GM21526 (cell line): ENCODE measurements at regions not wholly inside any gene's neighbourhood (a gene's known extent, or its start where the extent isn't known, plus 50 kb on each side); places are given as distances from the start of the nearest gene placed in this dataset.

Experiments
- ATAC-seq: cut with Tn5 transposase; IDR thresholded peaks from one replicate; pipeline ENCODE4 v1.9.1; 2021; ENCODE audit warnings: moderate library complexity; ENCODE audit not compliant: unreplicated experiment, low FRiP score

GRCh38 chr18:73807551-73808192 is 340.0 kb downstream of the FBXO15 start:
- no peak for ATAC-seq

DNA sequence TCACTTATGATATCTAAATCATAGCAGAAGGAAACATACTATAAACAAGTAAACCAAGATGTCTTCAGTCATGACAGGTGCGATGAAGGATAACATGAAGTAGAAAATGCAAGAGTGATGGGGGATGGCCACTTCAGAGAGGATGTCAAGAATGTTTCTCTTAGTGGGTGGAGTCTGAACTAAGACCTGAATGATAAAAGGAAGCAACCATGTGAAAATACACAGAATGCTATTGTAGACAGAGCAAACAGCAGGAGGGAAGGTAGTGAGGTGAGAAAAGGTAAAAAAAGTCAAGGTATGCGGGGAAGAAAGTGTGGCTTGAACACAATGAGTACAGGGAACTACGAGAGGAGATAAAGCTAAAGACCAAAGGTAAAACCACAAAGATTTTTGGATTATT is 341.6 kb downstream of the FBXO15 start:
- no peak for ATAC-seq

- ATAC-seq = no peak
Measured at GRCh38 chr18:73797419-73797818, 350.2 kb downstream of the FBXO15 start.

- no peak for ATAC-seq
Measured at GRCh38 chr18:73793386-73793785, 354.2 kb downstream of the FBXO15 start.

DNA sequence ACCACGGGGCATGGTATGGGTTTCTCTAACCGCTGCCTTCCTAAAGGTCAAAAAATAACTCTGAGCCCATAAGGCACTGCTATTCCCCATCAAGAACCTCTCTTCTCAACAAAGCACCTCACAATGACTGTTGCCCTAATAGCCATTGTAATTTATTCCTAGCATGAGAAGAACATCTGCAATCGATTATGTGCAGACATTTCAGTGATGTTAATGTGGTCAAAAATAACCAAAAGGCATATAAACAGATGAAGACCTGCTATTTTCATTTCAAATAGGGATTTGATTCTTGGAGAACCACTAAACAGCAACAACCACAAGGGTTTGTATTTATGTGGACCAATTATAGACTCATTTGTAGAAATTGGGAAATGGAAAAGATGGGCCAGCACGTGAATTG is 356.6 kb downstream of the FBXO15 start:
- no peak for ATAC-seq

- ATAC-seq = no peak
Measured at GRCh38 chr18:73790587-73790986, 357.0 kb downstream of the FBXO15 start.

- no peak for ATAC-seq
Measured at GRCh38 chr18:73787316-73787715, 360.3 kb downstream of the FBXO15 start.

- ATAC-seq = no peak
Measured at GRCh38 chr18:73785300-73785699, 362.3 kb downstream of the FBXO15 start.

GRCh38 chr18:73784853-73785252 is 362.8 kb downstream of the FBXO15 start:
- ATAC-seq = no peak

DNA sequence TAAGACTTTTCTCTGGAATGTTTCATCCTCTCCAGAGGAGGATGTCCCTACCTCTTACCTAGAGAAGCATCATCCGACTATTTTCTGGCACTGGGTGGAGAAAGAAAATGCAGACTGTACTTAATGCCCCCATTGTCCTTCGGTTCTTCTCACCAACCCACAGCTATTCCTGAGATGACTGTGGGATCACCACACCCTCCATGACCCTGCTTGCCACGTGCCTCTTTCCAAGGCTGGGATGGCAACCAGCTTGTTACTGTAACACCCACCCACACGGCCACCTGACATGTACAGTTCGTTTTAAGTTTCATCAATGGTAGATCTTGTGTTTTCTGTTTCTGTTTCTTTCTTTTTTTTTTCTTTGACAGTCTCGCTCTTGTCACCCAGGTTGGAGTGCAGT is 365.2 kb downstream of the FBXO15 start:
- no peak for ATAC-seq

DNA sequence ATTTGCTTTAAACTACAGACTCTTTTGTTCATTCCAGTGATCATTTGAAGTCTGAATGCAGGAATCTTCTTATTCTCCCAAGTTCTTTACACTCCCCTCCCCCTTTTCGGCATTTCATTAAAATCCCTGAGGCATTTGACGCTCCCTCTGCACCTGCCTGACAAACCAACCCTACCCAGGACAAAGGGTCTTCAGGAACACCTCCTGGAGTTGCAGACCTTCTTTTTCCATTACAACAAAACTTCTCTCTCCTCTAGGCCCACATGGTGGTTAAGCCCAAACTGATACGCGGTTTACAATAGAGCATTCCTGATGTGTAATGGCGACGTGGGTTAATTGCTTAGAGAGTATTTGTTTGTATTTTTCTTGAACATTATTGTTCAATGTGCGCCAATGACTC is 367.4 kb downstream of the FBXO15 start:
- no peak for ATAC-seq

DNA sequence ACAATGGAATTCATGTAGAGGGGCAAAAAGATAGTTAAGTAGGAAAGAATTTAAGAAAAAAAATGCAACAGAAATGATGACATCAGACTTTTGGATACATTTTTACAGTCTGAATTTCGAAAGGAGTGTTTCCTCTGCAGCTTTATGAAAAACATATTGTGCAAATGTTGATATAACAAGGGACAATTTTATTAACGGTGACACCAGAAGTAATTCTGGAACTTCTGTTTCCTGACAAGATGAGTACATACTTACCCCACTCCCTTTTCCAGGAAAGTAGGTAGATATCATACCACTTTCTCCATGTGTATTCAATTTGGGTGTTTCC is 369.6 kb downstream of the FBXO15 start:
- no peak for ATAC-seq

DNA sequence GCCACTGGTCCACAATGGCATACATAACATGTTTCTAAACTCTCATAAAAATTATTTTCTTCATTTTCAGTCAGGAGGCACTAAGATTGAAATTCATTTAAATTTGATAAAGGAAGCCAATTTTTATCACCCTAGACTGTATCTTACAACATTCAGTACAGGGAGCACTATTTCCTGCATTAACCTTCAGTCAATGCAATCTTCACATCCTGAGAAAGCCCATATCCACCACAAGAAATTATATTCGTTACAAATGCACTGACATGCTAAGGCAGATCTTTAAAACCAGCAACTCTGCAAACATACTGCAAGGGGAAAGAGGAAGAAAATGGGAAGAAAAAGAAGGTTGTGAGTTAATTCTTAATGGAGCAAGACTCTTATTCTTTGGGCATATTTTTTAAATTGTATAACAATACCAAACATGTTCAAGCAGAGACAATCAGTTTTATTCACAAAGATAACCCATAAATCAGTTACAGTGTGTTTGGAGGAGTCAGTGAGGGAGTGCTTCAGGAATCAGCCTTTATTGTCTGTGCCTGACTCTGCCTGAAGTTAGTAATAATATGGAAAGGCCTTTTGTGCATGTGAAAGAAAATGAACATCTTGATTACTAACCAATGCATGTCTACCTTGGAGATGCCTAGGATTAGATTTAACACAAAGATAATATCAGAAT is 370.1 kb downstream of the FBXO15 start:
- no peak for ATAC-seq

DNA sequence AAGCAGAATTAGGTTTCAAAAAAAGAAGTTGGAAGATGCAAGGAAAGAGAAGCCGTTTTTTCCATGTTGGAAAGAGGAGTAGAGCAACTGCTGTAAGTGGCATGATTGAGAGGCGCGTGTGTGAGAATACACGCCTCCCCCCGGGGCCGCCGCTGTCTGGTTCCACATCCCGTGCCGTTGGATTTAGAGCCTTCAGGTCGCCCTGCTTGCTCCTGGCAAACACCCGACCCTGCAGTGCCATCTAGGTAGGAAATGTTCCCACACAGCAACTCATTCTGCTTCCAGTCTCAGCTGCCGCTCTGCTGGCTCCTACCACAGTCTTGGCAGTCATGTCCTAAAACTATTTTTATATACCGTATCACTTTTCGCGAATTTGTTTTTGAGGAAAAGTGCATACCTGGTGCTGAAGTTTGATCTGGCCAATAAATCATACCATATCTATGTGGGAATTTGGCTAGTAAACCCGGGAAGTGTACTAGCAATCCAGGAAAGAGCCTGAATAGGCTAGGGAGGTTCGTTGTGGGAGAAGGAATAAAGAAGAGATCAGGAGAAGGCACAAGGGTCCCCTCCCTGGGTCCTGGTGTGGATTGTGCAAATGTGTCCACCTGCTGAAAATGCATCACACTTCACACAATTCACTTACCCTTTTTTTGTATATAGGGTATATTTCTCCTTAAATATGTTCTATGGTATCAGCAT is 372.7 kb downstream of the FBXO15 start:
- ATAC-seq = no peak

GRCh38 chr18:73768043-73768442 is 379.6 kb downstream of the FBXO15 start:
- no peak for ATAC-seq

DNA sequence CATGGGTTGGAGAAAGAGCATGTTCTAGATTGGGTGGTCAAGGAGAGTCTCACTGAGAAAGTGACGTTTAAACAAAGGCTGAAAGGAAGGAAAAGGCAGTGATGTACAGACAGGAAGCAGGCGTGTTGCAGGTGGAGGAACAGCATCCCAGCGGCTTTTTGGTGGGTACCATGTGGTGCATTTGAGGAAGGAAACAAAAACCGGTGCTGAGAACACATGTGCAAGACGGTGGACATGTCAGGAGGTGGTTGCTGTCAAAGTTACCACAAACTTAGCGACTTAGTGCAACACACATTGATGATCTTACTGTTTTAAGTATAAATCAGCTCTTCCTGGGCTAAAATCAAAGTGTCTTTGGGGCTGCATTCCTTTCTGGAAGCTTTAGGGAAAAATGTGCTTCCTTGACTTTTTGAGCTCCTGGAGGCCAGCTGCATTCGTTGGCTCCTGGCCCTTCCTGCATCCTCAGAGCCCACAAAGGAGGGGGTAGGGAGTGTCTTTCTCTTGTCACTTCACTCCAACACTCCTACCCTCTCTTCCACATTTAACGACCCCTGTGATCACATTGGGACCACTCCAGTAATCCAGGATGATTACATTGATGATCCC is 380.6 kb downstream of the FBXO15 start:
- no peak for ATAC-seq

- ATAC-seq = no peak
Measured at GRCh38 chr18:73758446-73758845, 389.2 kb downstream of the FBXO15 start.

GRCh38 chr18:73756256-73757091 is 391.2 kb downstream of the FBXO15 start:
- ATAC-seq = no peak

GRCh38 chr18:73752965-73753364 is 394.7 kb downstream of the FBXO15 start:
- no peak for ATAC-seq

- ATAC-seq = no peak
Measured at GRCh38 chr18:73752546-73752945, 395.1 kb downstream of the FBXO15 start.

- ATAC-seq = no peak
Measured at GRCh38 chr18:73750052-73750451, 397.6 kb downstream of the FBXO15 start.
